Astrocyte (in vitro differentiated cells and primary cell): ENCODE measurements at regions not wholly inside any gene's neighbourhood (a gene's known extent, or its start where the extent isn't known, plus 50 kb on each side); places are given as distances from the start of the nearest gene placed in this dataset.

ENCODE experiments used
- EZH2 ChIP-seq: IDR thresholded peaks from 2 replicates; pipeline ENCODE4 v1.6.1; 2012; ENCODE audit warnings: mild to moderate bottlenecking, low read length, inconsistent platforms; ENCODE audit not compliant: insufficient read depth
- TF ChIP-seq, protein P1 (sequence below): IDR thresholded peaks from 2 replicates; pipeline ENCODE4 v1.5.1; 2011; ENCODE audit warnings: low read depth, mild to moderate bottlenecking, inconsistent platforms, low read length, moderate library complexity; ENCODE audit not compliant: insufficient read depth

DNA sequence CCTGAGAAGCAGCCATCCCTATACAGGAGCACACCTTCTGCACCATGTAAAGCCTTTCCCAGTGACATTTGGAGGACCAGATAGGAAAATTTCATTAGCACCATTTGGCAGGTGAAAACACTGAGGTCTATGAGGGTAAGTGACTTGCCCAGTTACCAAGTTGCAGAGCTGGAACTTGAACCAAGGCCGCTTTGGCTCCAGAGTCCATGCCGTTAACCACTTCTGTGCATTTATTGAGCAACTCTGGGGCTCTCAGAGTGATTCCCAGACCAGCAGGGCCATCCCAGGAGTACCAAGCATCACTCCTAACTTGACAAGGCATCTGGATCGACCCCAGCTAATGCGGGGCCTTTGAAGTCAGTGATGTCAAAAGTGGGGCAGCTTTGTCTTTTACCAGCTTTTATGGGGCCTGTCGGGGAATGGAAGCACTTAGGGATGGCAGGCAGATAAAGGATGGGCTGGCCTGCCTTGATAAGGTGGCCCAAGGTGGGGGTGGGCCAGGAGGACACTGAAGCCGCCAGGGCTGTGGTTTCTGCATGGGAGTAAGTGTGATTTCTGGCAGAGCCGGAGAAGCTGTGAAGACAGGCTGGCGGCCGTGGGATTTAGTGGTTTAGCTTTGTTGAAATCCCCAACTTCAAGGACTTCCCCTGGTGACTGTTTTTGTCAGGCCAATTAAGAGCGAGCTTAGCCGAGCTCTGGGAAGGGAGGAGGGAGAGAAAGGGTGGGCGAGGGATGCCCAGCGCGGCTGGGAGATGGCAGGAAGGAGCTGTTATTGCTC lies 127.3 kb downstream of the MACROH2A1 start:
- TF ChIP-seq, protein P1, sequence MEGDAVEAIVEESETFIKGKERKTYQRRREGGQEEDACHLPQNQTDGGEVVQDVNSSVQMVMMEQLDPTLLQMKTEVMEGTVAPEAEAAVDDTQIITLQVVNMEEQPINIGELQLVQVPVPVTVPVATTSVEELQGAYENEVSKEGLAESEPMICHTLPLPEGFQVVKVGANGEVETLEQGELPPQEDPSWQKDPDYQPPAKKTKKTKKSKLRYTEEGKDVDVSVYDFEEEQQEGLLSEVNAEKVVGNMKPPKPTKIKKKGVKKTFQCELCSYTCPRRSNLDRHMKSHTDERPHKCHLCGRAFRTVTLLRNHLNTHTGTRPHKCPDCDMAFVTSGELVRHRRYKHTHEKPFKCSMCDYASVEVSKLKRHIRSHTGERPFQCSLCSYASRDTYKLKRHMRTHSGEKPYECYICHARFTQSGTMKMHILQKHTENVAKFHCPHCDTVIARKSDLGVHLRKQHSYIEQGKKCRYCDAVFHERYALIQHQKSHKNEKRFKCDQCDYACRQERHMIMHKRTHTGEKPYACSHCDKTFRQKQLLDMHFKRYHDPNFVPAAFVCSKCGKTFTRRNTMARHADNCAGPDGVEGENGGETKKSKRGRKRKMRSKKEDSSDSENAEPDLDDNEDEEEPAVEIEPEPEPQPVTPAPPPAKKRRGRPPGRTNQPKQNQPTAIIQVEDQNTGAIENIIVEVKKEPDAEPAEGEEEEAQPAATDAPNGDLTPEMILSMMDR: no peak
- TF ChIP-seq EZH2: no peak
